MCF 10A (cell line): ENCODE measurements at regions not wholly inside any gene's neighbourhood (a gene's known extent, or its start where the extent isn't known, plus 50 kb on each side); places are given as distances from the start of the nearest gene placed in this dataset.
"Not testable (repeated sequence)": the region's sequence is repeated elsewhere in the genome, so short reads cannot be mapped to it uniquely, and the experiment has no call there.

Experiments used
- BruUV-seq: library from RNA; stranded (reverse); fragments of 400-500 nt; replicated peaks from 2 replicates; lab custom pipeline; 2021; lab: Mats Ljungman, UMichigan
- CTCF ChIA-PET: fragments of 300-600 bp; sonication (Branson Sonifier 250); formaldehyde crosslinking; extraction: SDS; loops from one replicate; lab custom pipeline; 2021; ENCODE audit warnings: antibody characterized with exemption, inconsistent platforms; lab: Yijun Ruan, JAX
- POLR2A ChIA-PET: fragments of 300-600, 350-650 bp; sonication (Branson Sonifier 250); formaldehyde crosslinking; extraction: SDS; loops from one replicate; lab custom pipeline; 2020; ENCODE audit warnings: antibody characterized with exemption, inconsistent platforms; lab: Yijun Ruan, JAX
- DNase-seq: peaks from one replicate; pipeline ENCODE4 v3.0.0-alpha.2; 2018; ENCODE audit not compliant: unreplicated experiment
- H3K27ac Mint-ChIP-seq: one replicate; pipeline ENCODE4 v1.8.0; 2022; ENCODE audit warnings: mild to moderate bottlenecking, low read depth, mixed read lengths; ENCODE audit not compliant: unreplicated experiment
- H3K27me3 Mint-ChIP-seq: one replicate; pipeline ENCODE4 v1.8.0; 2022; ENCODE audit warnings: mixed read lengths; ENCODE audit not compliant: insufficient read depth, unreplicated experiment
- H3K36me3 Mint-ChIP-seq: one replicate; pipeline ENCODE4 v1.8.0; 2022; ENCODE audit warnings: mild to moderate bottlenecking, moderate library complexity, mixed read lengths; ENCODE audit not compliant: insufficient read depth, unreplicated experiment
- H3K4me1 Mint-ChIP-seq: one replicate; pipeline ENCODE4 v1.8.0; 2022; ENCODE audit warnings: mixed read lengths; ENCODE audit not compliant: insufficient read depth, unreplicated experiment
- H3K4me3 Mint-ChIP-seq: one replicate; pipeline ENCODE4 v1.8.0; 2022; ENCODE audit warnings: mild to moderate bottlenecking, moderate library complexity, mixed read lengths; ENCODE audit not compliant: unreplicated experiment
- H3K9me3 Mint-ChIP-seq: one replicate; pipeline ENCODE4 v1.8.0; 2022; ENCODE audit warnings: mixed read lengths; ENCODE audit not compliant: unreplicated experiment
- intact Hi-C: fragments of 100-400 bp; cut with micrococcal nuclease; formaldehyde crosslinking; loops from 2 replicates; pipeline ENCODE4 v1.14.1; 2022
- TF ChIP-seq, protein P1 (sequence below): fragments of 200-600 bp; IDR thresholded peaks from one replicate; pipeline ENCODE4 v1.8.0; 2022; ENCODE audit warnings: antibody characterized with exemption, mild to moderate bottlenecking; ENCODE audit not compliant: unreplicated experiment

DNA sequence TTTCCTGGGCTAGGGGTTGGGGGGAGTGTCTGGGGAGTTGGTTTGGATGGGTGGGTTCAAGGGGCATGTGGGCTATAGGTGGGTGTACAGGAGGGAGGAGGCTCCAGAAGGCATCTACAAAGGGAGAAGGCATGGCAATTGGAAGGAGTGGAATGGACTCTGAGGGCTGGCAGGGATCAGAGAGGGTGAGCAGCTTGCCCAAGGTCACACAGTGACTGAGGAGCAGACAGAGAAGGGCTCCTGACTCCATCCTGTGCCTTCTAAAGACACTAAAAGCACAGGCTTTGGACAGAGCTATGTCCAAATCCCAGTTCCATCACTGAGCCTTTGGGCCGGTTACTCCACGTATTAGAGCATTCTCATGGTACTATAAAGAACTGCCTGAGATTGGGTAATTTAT, 151.8 kb downstream of the PTPRU start:
- ChIA-PET CTCF (no interaction called here), POLR2A (interaction anchor here (1.4 kb wide), 1 partner anchor 9 kb away, joined by 4 read pairs; no protein-coding TSS in a partner anchor)
- H3K4me3 Mint-ChIP-seq, result no peak overlapping the region
- no peak for DNase-seq
- no peaks in the 10 kb centered on the region for H3K4me1 Mint-ChIP-seq
- no TSS peak for BruUV-seq
- H3K36me3 Mint-ChIP-seq, result no peaks in the 10 kb centered on the region
- intact Hi-C loops, result no loop called here
- H3K9me3 Mint-ChIP-seq, result no peaks in the 10 kb centered on the region
- TF ChIP-seq, protein P1, sequence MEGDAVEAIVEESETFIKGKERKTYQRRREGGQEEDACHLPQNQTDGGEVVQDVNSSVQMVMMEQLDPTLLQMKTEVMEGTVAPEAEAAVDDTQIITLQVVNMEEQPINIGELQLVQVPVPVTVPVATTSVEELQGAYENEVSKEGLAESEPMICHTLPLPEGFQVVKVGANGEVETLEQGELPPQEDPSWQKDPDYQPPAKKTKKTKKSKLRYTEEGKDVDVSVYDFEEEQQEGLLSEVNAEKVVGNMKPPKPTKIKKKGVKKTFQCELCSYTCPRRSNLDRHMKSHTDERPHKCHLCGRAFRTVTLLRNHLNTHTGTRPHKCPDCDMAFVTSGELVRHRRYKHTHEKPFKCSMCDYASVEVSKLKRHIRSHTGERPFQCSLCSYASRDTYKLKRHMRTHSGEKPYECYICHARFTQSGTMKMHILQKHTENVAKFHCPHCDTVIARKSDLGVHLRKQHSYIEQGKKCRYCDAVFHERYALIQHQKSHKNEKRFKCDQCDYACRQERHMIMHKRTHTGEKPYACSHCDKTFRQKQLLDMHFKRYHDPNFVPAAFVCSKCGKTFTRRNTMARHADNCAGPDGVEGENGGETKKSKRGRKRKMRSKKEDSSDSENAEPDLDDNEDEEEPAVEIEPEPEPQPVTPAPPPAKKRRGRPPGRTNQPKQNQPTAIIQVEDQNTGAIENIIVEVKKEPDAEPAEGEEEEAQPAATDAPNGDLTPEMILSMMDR, result no peak
- peaks cover 20% of the 10 kb centered on the region for H3K27me3 Mint-ChIP-seq
- no peak overlapping the region for H3K27ac Mint-ChIP-seq

DNA sequence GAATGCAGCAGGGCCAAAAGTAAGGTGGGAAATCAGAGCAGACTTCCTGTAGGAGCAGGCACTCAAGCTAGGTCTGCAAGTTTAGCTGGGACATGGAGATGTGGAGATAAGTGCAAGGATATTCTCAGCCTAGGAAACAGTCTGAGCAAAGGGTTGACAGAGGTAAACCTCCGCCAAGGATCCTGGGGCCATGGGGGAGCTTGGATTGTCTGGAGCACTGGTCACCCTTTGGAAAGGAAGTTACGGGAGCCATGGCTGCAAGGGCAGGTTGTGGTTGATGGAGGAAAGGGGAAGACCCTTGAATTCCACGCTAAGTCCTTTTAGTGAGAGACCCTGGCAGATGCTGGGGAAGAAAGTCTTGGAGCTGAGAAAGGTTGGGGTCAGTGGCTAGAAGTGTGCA, 150.9 kb downstream of the PTPRU start:
- no TSS peak for BruUV-seq
- H3K9me3 Mint-ChIP-seq, result no peaks in the 10 kb centered on the region
- TF ChIP-seq, protein P1, result no peak
- H3K36me3 Mint-ChIP-seq, result no peaks in the 10 kb centered on the region
- ChIA-PET CTCF (interaction anchor here (0.6 kb wide), 1 partner anchor 77 kb away, joined by 3 read pairs; no protein-coding TSS in a partner anchor), POLR2A (interaction anchor here (1.4 kb wide), 1 partner anchor 10 kb away, joined by 4 read pairs; no protein-coding TSS in a partner anchor)
- DNase-seq, result no peak
- H3K27me3 Mint-ChIP-seq, result peaks cover 20% of the 10 kb centered on the region
- intact Hi-C loops, result no loop called here
- no peak overlapping the region for H3K4me3 Mint-ChIP-seq
- no peak overlapping the region for H3K27ac Mint-ChIP-seq
- H3K4me1 Mint-ChIP-seq, result no peaks in the 10 kb centered on the region

DNA sequence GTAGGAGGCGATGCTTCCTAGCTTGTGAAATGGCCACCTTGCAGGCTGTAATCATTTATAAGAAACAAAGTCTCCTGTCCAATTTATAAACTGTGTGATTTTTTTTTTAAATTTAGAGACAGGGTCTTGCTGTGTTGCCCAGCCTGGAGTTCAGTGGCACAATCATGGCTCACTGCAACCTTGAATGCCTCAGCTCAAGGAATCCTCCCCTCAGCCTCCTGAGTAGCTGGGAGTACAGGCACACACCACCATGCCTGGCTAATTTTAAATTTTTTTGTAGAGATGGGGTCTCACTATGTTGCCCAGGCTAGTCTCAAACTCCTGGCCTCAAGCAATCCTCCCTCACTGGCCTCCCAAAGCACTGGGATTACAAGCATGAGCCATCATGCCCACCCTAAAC, 150.1 kb downstream of the PTPRU start:
- H3K4me3 Mint-ChIP-seq, H3K9me3 Mint-ChIP-seq, POLR2A ChIA-PET, H3K27ac Mint-ChIP-seq, H3K36me3 Mint-ChIP-seq, BruUV-seq, intact Hi-C loops, CTCF ChIA-PET, H3K4me1 Mint-ChIP-seq, DNase-seq: not testable (repeated sequence)
- H3K27me3 Mint-ChIP-seq, result peaks cover 20% of the 10 kb centered on the region

DNA sequence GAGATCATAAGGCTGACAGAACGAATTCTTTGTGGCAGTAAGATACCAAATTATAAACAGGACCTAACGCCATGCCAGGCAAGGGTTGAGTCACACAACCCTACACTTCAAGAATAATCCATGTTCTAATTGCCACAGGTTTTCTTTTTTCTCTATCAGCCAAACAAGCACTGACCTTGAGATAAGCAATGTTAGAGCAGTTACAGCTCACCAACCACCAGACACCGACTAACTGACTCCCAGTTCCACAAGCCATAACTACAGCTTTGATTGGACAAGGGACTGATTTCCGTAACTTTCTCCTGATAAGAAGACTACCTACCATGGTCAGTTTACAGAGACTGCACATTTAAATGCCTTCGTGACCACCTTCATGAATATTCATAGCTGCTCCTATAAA, 149.6 kb downstream of the PTPRU start:
- intact Hi-C loops, result no loop called here
- Mint-ChIP-seq H3K9me3 (no peaks in the 10 kb centered on the region), H3K36me3 (peaks cover under 1% of the 10 kb centered on the region), H3K27ac (no peak overlapping the region), H3K27me3 (peaks cover 20% of the 10 kb centered on the region), H3K4me3 (no peak overlapping the region), H3K4me1 (no peaks in the 10 kb centered on the region)
- ChIA-PET CTCF (no interaction called here), POLR2A (no interaction called here)
- no peak for DNase-seq
- no TSS peak for BruUV-seq
- TF ChIP-seq, protein P1, result no peak
